ENCODE measurements at regions not wholly inside any gene's neighbourhood (a gene's known extent, or its start where the extent isn't known, plus 50 kb on each side); places are given as distances from the start of the nearest gene placed in this dataset.
"Not testable (repeated sequence)": the region's sequence is repeated elsewhere in the genome, so short reads cannot be mapped to it uniquely, and the experiment has no call there.

DNA sequence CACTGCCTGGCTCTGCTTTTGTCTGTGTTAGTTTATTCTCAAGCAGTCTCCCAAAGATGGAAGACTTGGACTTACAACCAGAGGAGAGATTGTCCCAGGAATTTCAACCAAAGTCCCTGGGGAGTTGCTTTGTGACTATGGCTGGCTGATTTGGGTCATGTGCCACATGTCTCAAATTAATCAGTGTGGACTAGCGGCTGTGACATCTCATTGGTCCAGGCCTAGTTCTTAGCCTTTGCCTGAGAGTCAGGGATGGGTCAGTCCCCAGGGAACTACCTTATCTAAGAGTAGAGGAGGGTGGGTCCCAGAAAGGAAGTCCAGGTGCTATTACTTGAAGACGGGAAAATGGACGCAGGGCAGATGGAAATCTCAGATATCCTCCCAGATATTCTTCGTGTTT, 217.1 kb downstream of the ACKR3 start:
- no peak for TF ChIP-seq POLR2A (IDR thresholded peaks at IDR 0.05; ENCODE audit: low read depth, low read length)
- FAIRE-seq: no peak
- DNase-seq (ENCODE audit: insufficient read length, low spot score): no peak

DNA sequence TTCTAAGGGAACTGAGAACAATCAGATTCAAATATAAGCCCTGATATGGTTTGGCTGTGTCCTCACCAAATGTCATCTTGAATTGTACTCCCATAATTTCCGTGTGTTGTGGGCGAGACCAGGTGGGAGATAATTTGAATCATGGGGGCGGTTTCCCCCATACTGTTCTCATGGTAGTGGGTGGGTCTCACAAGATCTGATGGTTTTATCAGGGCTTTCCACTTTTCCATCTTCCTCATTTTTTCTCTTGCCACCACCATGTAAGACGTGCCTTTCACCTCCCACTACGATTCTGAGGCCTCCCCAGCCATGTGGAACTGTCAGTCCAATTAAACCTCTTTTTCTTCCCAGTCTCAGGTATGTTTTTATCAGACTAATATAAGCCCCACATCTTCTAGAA, 217.8 kb downstream of the ACKR3 start:
- DNase-seq (ENCODE audit: insufficient read length, low spot score); FAIRE-seq: not testable (repeated sequence)

DNA sequence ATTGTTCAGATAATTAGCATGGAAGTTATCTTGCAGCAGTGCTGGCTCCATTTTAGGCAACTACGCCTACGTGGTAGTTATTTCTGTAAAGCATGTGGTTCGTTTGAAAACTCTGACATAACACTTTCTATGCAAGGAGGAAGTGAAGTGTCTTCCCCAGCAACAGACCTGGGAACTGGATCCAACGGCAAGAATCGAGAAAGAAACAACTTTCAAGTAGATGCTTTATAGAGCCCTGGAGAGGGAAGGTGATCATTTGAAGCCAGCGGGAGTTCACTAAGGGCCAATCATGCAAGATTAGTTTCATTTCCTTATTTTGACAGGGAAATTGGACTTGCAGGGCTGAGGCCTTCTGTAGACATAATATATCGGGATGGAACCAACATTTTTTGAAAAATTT, 218.3 kb downstream of the ACKR3 start:
- TF ChIP-seq POLR2A (IDR thresholded peaks at IDR 0.05; ENCODE audit: low read depth, low read length): no peak
- DNase-seq (ENCODE audit: insufficient read length, low spot score): no peak
- no peak for FAIRE-seq

GRCh38 chr2:236790963-236791362, 221.3 kb downstream of the ACKR3 start:
- no peak for TF ChIP-seq POLR2A (IDR thresholded peaks at IDR 0.05; ENCODE audit: low read depth, low read length)
- no peak for DNase-seq (ENCODE audit: insufficient read length, low spot score)

DNA sequence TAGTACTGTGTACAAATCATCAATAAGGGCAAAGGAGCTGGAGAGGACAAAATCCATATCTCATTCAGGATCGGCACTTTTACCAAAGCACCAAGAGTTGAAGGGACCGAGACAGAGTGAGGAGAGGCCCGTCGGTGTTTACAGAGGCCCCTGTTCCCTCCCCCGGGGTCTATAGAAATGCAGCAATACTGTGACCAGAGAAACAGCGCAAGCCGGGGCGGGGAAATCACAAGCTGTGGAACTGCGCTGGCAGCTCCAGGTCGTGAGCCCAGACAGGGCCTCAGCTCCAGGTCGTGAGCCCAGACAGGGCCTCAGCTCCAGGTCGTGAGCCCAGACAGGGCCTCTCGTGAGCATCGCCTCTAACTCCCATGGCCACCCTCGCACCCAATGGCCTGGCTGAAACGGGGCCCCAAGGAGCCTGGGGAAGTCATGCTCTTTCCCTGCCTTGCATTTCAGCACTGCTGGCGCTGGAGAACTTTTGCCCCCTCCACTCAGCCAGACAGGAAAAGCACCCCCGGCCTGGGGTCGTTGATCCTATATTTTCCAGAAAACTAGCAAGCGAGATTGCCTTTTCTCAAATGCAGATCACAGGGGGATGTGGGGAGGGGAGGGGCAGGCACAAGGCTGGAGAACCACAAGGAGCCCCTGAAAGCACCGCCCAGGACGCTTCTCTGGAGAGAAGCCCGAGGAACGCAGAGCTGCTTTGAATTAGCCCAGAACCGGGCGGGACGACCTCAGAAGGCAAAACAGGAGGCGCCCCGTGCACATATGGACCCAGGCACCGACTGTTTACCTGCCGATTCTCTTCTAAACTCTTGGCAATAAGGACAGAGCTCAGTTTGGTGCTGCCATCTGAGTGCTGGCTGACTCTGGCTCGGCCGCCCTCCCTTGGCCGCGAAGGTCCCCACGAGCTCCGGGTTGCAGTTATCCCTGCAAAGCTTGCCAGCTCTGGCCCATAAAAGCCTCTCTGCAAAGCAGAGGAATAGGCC, 223.7 kb downstream of the ACKR3 start:
- TF ChIP-seq POLR2A (IDR thresholded peaks at IDR 0.05; ENCODE audit: low read depth, low read length): no peak
- FAIRE-seq: no peak
- DNase-seq (ENCODE audit: insufficient read length, low spot score): no peak

More at GRCh38 chr2:236790963-236791362, 221.3 kb downstream of the ACKR3 start:
- no peak for FAIRE-seq

- DNase-seq (ENCODE audit: insufficient read length, low spot score) (no peak), FAIRE-seq (no peak)
- TF ChIP-seq POLR2A (IDR thresholded peaks at IDR 0.05; ENCODE audit: low read depth, low read length): no peak
Observed at GRCh38 chr2:236794176-236794957, 224.7 kb downstream of the ACKR3 start.

- DNase-seq (ENCODE audit: insufficient read length, low spot score) (no peak), FAIRE-seq (no peak)
- no peak for TF ChIP-seq POLR2A (IDR thresholded peaks at IDR 0.05; ENCODE audit: low read depth, low read length)
Observed at GRCh38 chr2:236795169-236795860, 225.7 kb downstream of the ACKR3 start.

DNA sequence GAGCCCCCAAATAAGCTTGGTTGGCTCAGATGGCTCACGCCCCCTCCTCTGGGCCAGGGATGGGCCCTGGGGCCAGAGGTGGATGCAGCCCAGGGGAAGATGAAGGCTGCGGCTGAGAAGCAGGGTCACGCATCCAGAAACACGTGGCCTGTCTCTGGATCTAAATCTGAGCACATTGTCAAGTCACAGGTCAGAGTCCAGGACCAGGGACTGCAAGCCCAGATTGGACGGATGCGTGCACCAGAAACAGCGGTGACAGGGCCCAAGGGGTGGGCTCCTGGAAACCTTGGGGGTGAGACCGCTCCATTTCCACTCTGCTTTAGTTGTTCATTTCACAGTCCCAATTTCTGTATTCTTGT, 226.2 kb downstream of the ACKR3 start:
- no peak for DNase-seq (ENCODE audit: insufficient read length, low spot score)
- no peak for TF ChIP-seq POLR2A (IDR thresholded peaks at IDR 0.05; ENCODE audit: low read depth, low read length)
- FAIRE-seq: no peak

DNA sequence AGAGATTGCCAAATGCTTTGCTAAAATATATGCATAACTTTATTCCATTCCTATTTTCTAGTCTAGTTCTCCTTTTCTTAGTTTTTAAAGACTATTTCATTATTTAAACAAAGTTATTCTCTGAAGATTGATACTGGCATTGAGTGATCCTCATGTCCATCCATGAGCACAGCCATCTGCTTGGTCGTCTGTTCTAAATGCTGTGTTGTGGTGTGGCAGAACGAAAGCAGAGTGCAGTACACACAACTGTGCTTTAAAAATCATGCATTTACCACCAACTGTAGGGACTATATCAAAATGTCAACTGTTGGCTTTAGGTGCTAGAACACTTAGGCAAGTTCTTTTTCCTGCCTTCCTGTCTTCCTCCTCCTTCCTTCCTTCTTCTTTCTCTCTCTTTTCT, 226.6 kb downstream of the ACKR3 start:
- FAIRE-seq (no peak), DNase-seq (ENCODE audit: insufficient read length, low spot score) (no peak)
- no peak for TF ChIP-seq POLR2A (IDR thresholded peaks at IDR 0.05; ENCODE audit: low read depth, low read length)

GRCh38 chr2:236797411-236797810, 227.8 kb downstream of the ACKR3 start:
- FAIRE-seq: no peak

GRCh38 chr2:236798491-236798890, 228.9 kb downstream of the ACKR3 start:
- no peak for TF ChIP-seq POLR2A (IDR thresholded peaks at IDR 0.05; ENCODE audit: low read depth, low read length)
- DNase-seq (ENCODE audit: insufficient read length, low spot score) (no peak), FAIRE-seq (no peak)

More at GRCh38 chr2:236797411-236797810, 227.8 kb downstream of the ACKR3 start:
- no peak for TF ChIP-seq POLR2A (IDR thresholded peaks at IDR 0.05; ENCODE audit: low read depth, low read length)
- DNase-seq (ENCODE audit: insufficient read length, low spot score): no peak

DNA sequence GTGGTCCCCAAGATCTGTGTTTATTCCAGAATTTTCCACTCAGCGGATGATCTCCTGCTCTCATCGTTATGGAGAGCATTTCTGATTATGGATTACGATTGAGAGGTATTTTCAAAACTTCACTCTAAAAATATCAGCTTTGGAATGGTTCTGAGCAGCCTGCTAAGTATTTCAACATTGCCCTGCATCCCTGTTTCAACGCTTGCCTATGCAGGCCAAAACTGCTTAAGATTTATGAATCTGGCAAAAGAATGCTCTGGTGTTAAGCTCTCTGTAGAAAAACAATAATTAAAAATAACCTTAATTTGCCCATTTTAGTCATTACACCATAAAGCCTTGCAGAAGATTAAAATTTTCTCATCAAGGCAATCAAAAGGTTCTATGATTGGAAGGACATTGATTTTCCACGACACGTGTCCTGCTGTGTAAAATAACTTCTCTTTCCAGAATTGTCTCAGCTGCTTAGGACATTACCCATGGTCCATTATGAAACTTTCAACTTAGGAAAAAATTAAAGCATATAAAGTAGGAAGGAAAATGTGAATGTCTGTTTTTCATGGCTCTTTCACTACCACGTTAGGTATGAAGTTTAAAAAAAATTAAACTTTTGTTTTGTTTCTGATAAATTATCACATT, 229.9 kb downstream of the ACKR3 start:
- no peak for DNase-seq (ENCODE audit: insufficient read length, low spot score)
- no peak for FAIRE-seq
- TF ChIP-seq POLR2A (IDR thresholded peaks at IDR 0.05; ENCODE audit: low read depth, low read length): no peak

DNA sequence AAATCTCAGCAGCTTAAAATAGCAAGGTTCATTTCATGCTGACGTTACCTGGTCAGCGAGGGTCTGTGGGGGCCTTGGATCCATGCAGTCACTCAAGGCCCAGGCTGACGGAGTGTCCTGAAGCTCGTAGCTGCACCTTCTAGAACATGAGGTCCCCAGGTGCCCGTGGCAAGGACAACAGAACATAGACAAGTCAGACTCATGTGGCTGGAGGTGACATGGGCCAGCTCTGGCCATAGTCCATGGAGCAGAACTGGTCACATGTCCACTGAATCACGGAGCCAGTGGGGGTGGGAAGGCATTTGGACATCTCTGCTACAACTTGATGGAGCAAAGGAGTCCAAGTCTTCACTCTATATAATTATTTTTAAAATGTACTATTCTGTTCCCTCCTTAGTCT, 233.2 kb downstream of the ACKR3 start:
- DNase-seq (ENCODE audit: insufficient read length, low spot score) (no peak), FAIRE-seq (no peak)
- no peak for TF ChIP-seq POLR2A (IDR thresholded peaks at IDR 0.05; ENCODE audit: low read depth, low read length)

- no peak for TF ChIP-seq POLR2A (IDR thresholded peaks at IDR 0.05; ENCODE audit: low read depth, low read length)
- FAIRE-seq (no peak), DNase-seq (ENCODE audit: insufficient read length, low spot score) (no peak)
Observed at GRCh38 chr2:236803621-236804020, 234.0 kb downstream of the ACKR3 start.
